ENCODE measurements at regions not wholly inside any gene's neighbourhood (a gene's known extent, or its start where the extent isn't known, plus 50 kb on each side); places are given as distances from the start of the nearest gene placed in this dataset.

- DNase-seq (ENCODE audit: extremely low read depth, low read depth) = no peak
Measured at GRCh38 chr1:189151361-189151760, 1326.3 kb downstream of the BRINP3 start.

GRCh38 chr1:189152685-189153084 lies 1325.0 kb downstream of the BRINP3 start:
- no peak for TF ChIP-seq CTCF (IDR thresholded peaks at IDR 0.05; ENCODE audit: low read depth, low read length)
- DNase-seq (ENCODE audit: extremely low read depth, low read depth) = no peak

More at GRCh38 chr1:189151361-189151760, 1326.3 kb downstream of the BRINP3 start:
- no peak for TF ChIP-seq CTCF (IDR thresholded peaks at IDR 0.05; ENCODE audit: low read depth, low read length)

GRCh38 chr1:189158155-189158554 lies 1319.5 kb downstream of the BRINP3 start:
- DNase-seq (ENCODE audit: extremely low read depth, low read depth) = no peak
- no peak for TF ChIP-seq CTCF (IDR thresholded peaks at IDR 0.05; ENCODE audit: low read depth, low read length)

- TF ChIP-seq CTCF (IDR thresholded peaks at IDR 0.05; ENCODE audit: low read depth, low read length) = no peak
Measured at GRCh38 chr1:189175889-189176288, 1301.8 kb downstream of the BRINP3 start.

GRCh38 chr1:189180057-189180456 lies 1297.6 kb downstream of the BRINP3 start:
- TF ChIP-seq CTCF (IDR thresholded peaks at IDR 0.05; ENCODE audit: low read depth, low read length) = no peak
- DNase-seq (ENCODE audit: extremely low read depth, low read depth) = no peak

More at GRCh38 chr1:189175889-189176288, 1301.8 kb downstream of the BRINP3 start:
- no peak for DNase-seq (ENCODE audit: extremely low read depth, low read depth)

- no peak for TF ChIP-seq CTCF (IDR thresholded peaks at IDR 0.05; ENCODE audit: low read depth, low read length)
- no peak for DNase-seq (ENCODE audit: extremely low read depth, low read depth)
Measured at GRCh38 chr1:189185097-189185496, 1292.6 kb downstream of the BRINP3 start.

GRCh38 chr1:189192741-189193520 lies 1284.7 kb downstream of the BRINP3 start:
- DNase-seq (ENCODE audit: extremely low read depth, low read depth) = no peak
- TF ChIP-seq CTCF (IDR thresholded peaks at IDR 0.05; ENCODE audit: low read depth, low read length) = no peak
